Lung (tissue), 11 donors: ENCODE measurements at regions not wholly inside any gene's neighbourhood (a gene's known extent, or its start where the extent isn't known, plus 50 kb on each side); places are given as distances from the start of the nearest gene placed in this dataset.
"Not testable (repeated sequence)": the region's sequence is repeated elsewhere in the genome, so short reads cannot be mapped to it uniquely, and the experiment has no call there.

Source experiments
- ATAC-seq: fragments of 200-7000 bp; cut with Tn5 transposase; one replicate; pipeline ENCODE4 v1.9.1; 2020; ENCODE audit warnings: moderate number of reproducible peaks; ENCODE audit not compliant: insufficient read depth, low FRiP score
- DNase-seq, 3 donors: peaks; one replicate each; pipeline ENCODE4 v3.0.0-alpha.2; 2013 to 2017
- H3K27ac ChIP-seq, 2 donors: one replicate each; pipeline ENCODE4 v1.5.1; 2013; ENCODE audit warnings: mild to moderate bottlenecking in 2 of 2, moderate library complexity in 2 of 2, control low read depth in 1 of 2, inconsistent platforms in 1 of 2, low read depth in 1 of 2, low read length in 1 of 2
- H3K27me3 ChIP-seq, 3 donors: one replicate each; pipeline ENCODE4 v1.5.1; 2013; ENCODE audit warnings: low read length in 2 of 3; ENCODE audit not compliant: control insufficient read depth in 3 of 3, insufficient read depth in 3 of 3
- H3K36me3 ChIP-seq, 4 donors: one replicate each; pipeline ENCODE4 v1.5.1; 2013; ENCODE audit warnings: low read length in 4 of 4, mild to moderate bottlenecking in 1 of 4, moderate library complexity in 1 of 4; ENCODE audit not compliant: control insufficient read depth in 4 of 4, insufficient read depth in 4 of 4
- H3K4me1 ChIP-seq, 5 donors: one replicate each; pipeline ENCODE4 v1.5.1; 2013; ENCODE audit warnings: low read length in 5 of 5, mild to moderate bottlenecking in 2 of 5, moderate library complexity in 1 of 5; ENCODE audit not compliant: control insufficient read depth in 5 of 5, insufficient read depth in 5 of 5
- H3K4me3 ChIP-seq: one replicate; pipeline ENCODE4 v1.5.1; 2013; ENCODE audit warnings: mild to moderate bottlenecking, control low read depth, moderate library complexity
- H3K9ac ChIP-seq, 2 donors: one replicate each; pipeline ENCODE4 v1.5.1; 2013; ENCODE audit warnings: low read length in 2 of 2, control low read depth in 1 of 2; ENCODE audit not compliant: insufficient read depth in 1 of 2
- H3K9me3 ChIP-seq, 4 donors: one replicate each; pipeline ENCODE4 v1.5.1; 2013; ENCODE audit warnings: low read length in 3 of 4, mild to moderate bottlenecking in 1 of 4, moderate library complexity in 1 of 4; ENCODE audit not compliant: control insufficient read depth in 4 of 4, insufficient read depth in 3 of 4
- WGBS, 2 donors: extraction: QIAGEN DNeasy Blood & Tissue Kit; methylation state at CpG; one replicate each; pipeline ENCODE4 v1.1.7; 2013; 5-methylcytosine and 5-hydroxymethylcytosine counted together
- TF ChIP-seq, protein P1 (sequence below): IDR thresholded peaks from 2 replicates; pipeline ENCODE4 v1.5.1; 2012; ENCODE audit warnings: mild to moderate bottlenecking; ENCODE audit errors: control extremely low read depth, extremely low read depth
- donor health status: control.
- donor health status: control.
- donor health status: Bipolar disorder and iron deficiency.
- donor health status: healthy.
- donor health status: DM: yes; HTN: yes; CAD: no.

DNA sequence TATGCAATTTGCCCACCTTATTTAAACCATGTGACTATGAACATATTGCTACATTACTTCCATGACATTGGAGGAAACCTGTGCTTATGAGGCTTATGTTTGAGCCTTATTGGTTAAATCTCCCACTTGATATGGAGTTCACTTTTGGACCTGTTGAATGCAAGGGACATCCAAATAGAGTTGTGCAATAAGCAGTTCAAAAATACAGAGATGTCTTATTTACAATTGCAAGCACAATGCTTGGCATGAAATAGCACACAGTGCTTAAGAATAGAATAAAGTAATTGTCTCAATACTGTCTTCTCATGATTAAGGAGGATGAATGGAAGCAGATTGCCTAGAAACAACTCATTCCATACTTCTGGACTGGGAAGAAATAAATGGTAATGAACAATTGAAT lies 793.5 kb downstream of the METTL4 start:
- H3K27me3 ChIP-seq, result no peaks in the 10 kb centered on the region
- ATAC-seq (no peak), DNase-seq (no peak)
- no peak overlapping the region for H3K4me3 ChIP-seq
- H3K27ac ChIP-seq, result no peak overlapping the region
- H3K36me3 ChIP-seq, result no peaks in the 10 kb centered on the region
- H3K9ac ChIP-seq, result no peak overlapping the region
- TF ChIP-seq, protein P1, sequence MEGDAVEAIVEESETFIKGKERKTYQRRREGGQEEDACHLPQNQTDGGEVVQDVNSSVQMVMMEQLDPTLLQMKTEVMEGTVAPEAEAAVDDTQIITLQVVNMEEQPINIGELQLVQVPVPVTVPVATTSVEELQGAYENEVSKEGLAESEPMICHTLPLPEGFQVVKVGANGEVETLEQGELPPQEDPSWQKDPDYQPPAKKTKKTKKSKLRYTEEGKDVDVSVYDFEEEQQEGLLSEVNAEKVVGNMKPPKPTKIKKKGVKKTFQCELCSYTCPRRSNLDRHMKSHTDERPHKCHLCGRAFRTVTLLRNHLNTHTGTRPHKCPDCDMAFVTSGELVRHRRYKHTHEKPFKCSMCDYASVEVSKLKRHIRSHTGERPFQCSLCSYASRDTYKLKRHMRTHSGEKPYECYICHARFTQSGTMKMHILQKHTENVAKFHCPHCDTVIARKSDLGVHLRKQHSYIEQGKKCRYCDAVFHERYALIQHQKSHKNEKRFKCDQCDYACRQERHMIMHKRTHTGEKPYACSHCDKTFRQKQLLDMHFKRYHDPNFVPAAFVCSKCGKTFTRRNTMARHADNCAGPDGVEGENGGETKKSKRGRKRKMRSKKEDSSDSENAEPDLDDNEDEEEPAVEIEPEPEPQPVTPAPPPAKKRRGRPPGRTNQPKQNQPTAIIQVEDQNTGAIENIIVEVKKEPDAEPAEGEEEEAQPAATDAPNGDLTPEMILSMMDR, result no peak
- H3K9me3 ChIP-seq, result no peaks in the 10 kb centered on the region
- no peaks in the 10 kb centered on the region for H3K4me1 ChIP-seq

GRCh38 chr18:1778496-1779178 lies 792.7 kb downstream of the METTL4 start:
- Histone ChIP-seq H3K4me1 (no peaks in the 10 kb centered on the region), H3K4me3 (no peak overlapping the region), H3K27me3 (no peaks in the 10 kb centered on the region), H3K27ac (no peak overlapping the region), H3K36me3 (no peaks in the 10 kb centered on the region), H3K9me3 (no peaks in the 10 kb centered on the region), H3K9ac (no peak overlapping the region)
- DNase-seq (no peak), ATAC-seq (no peak)
- 83 to 89% methylated on average over 1 of the region's 1 CpG for WGBS, 2 donors
- TF ChIP-seq, protein P1, result no peak

DNA sequence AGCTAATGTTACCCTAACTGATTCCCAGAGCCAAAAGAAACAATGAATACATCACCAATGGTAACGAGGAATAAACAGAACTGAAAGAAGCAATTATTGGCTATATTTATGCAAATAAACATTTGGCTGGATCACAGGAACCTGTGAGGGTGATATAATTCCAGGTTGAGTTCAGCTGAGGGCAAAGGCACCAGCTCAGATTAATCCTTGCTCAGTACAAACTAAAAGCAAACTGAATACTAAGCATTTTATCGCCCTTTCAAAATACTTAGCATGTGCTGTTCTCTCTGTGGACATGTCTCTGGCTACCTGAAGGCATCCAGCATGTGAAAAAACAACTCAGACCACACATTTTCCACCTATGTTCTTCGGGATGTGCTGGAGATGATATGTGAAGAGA lies 791.7 kb downstream of the METTL4 start:
- TF ChIP-seq, protein P1, result no peak
- no peak for ATAC-seq
- DNase-seq, result no peak
- Histone ChIP-seq H3K4me3 (no peak overlapping the region), H3K4me1 (no peaks in the 10 kb centered on the region), H3K27ac (no peak overlapping the region), H3K27me3 (no peaks in the 10 kb centered on the region), H3K9me3 (no peaks in the 10 kb centered on the region), H3K9ac (no peak overlapping the region), H3K36me3 (no peaks in the 10 kb centered on the region)
- 68 to 83% methylated on average over 3 of the region's 3 CpGs for WGBS, 2 donors

GRCh38 chr18:1784113-1784512 lies 787.2 kb downstream of the METTL4 start:
- Histone ChIP-seq H3K4me3 (no peak overlapping the region), H3K36me3 (no peaks in the 10 kb centered on the region), H3K4me1 (no peaks in the 10 kb centered on the region), H3K9ac (no peak overlapping the region), H3K27me3 (no peaks in the 10 kb centered on the region), H3K27ac (no peak overlapping the region), H3K9me3 (no peaks in the 10 kb centered on the region)
- no peak for DNase-seq
- TF ChIP-seq, protein P1, result no peak
- WGBS, 2 donors, result 74 to 83% methylated on average over 5 of the region's 5 CpGs
- ATAC-seq, result no peak

DNA sequence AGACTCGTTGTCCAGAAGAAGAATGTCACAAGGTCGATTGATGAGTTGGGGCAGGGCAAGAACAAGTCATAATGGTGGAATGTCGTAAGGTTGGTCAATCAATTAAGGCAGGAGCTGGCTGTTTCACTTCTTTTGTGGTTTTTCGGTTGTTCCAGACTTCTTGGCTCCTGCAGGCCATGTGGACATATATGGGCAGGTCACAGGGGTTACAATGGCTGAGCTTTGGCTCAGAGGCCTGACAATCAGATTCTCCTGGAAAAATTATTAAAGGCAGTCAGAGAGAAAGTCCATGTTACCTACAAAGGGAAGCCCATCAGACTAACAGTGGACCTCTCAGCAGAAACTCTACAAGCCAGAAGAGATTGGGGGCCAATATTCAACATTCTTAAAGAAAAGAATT lies 785.3 kb downstream of the METTL4 start:
- not testable (repeated sequence) for H3K27ac ChIP-seq, ATAC-seq, H3K36me3 ChIP-seq, DNase-seq, H3K4me1 ChIP-seq, H3K4me3 ChIP-seq, H3K9ac ChIP-seq, H3K9me3 ChIP-seq, H3K27me3 ChIP-seq
- WGBS, 2 donors, result 73 to 82% methylated on average over 4 of the region's 4 CpGs
